ENCODE measurements at regions not wholly inside any gene's neighbourhood (a gene's known extent, or its start where the extent isn't known, plus 50 kb on each side); places are given as distances from the start of the nearest gene placed in this dataset.

- no peaks in the 10 kb centered on the region for H3K27me3 Mint-ChIP-seq (ENCODE audit: low read depth)
- H3K4me1 Mint-ChIP-seq (ENCODE audit: low read depth) = peaks cover 44% of the 10 kb centered on the region
- no peak for DNase-seq (ENCODE audit: low spot score)
- H3K9me3 Mint-ChIP-seq (ENCODE audit: low read depth) = peaks cover 2% of the 10 kb centered on the region
- H3K4me3 Mint-ChIP-seq (ENCODE audit: unreplicated experiment) = no peak overlapping the region
- H3K27ac Mint-ChIP-seq (ENCODE audit: unreplicated experiment) = peak overlapping the region; percentile 91
- H3K36me3 Mint-ChIP-seq (ENCODE audit: low read depth) = no peaks in the 10 kb centered on the region
- TF ChIP-seq CTCF (IDR thresholded peaks at IDR 0.05) = no peak
Observed at GRCh38 chr12:88309546-88309945, 167.4 kb downstream of the TMTC3 start.

GRCh38 chr12:88310069-88310468, 168.0 kb downstream of the TMTC3 start:
- Mint-ChIP-seq H3K4me3 (ENCODE audit: unreplicated experiment) (no peak overlapping the region), H3K27me3 (ENCODE audit: low read depth) (no peaks in the 10 kb centered on the region), H3K9me3 (ENCODE audit: low read depth) (peaks cover 7% of the 10 kb centered on the region), H3K27ac (ENCODE audit: unreplicated experiment) (peak overlapping the region; percentile 88), H3K36me3 (ENCODE audit: low read depth) (no peaks in the 10 kb centered on the region), H3K4me1 (ENCODE audit: low read depth) (peaks cover 43% of the 10 kb centered on the region)
- TF ChIP-seq CTCF (IDR thresholded peaks at IDR 0.05) = no peak
- DNase-seq (ENCODE audit: low spot score) = no peak

- H3K27ac Mint-ChIP-seq (ENCODE audit: unreplicated experiment) = peak overlapping the region; percentile 88
- no peaks in the 10 kb centered on the region for H3K36me3 Mint-ChIP-seq (ENCODE audit: low read depth)
- DNase-seq (ENCODE audit: low spot score) = no peak
- peaks cover 37% of the 10 kb centered on the region for H3K4me1 Mint-ChIP-seq (ENCODE audit: low read depth)
- no peak for TF ChIP-seq CTCF (IDR thresholded peaks at IDR 0.05)
- H3K27me3 Mint-ChIP-seq (ENCODE audit: low read depth) = no peaks in the 10 kb centered on the region
- H3K4me3 Mint-ChIP-seq (ENCODE audit: unreplicated experiment) = no peak overlapping the region
- H3K9me3 Mint-ChIP-seq (ENCODE audit: low read depth) = peaks cover 7% of the 10 kb centered on the region
Observed at GRCh38 chr12:88310666-88311065, 168.6 kb downstream of the TMTC3 start.

- Mint-ChIP-seq H3K36me3 (ENCODE audit: low read depth) (no peaks in the 10 kb centered on the region), H3K4me1 (ENCODE audit: low read depth) (peaks cover 23% of the 10 kb centered on the region), H3K9me3 (ENCODE audit: low read depth) (peaks cover 7% of the 10 kb centered on the region), H3K27ac (ENCODE audit: unreplicated experiment) (no peak overlapping the region), H3K27me3 (ENCODE audit: low read depth) (no peaks in the 10 kb centered on the region), H3K4me3 (ENCODE audit: unreplicated experiment) (no peak overlapping the region)
- DNase-seq (ENCODE audit: low spot score) = no peak
- TF ChIP-seq CTCF (IDR thresholded peaks at IDR 0.05) = no peak
Observed at GRCh38 chr12:88313554-88313953, 171.4 kb downstream of the TMTC3 start.

- Mint-ChIP-seq H3K4me1 (ENCODE audit: low read depth) (peaks cover 11% of the 10 kb centered on the region), H3K27ac (ENCODE audit: unreplicated experiment) (no peak overlapping the region), H3K9me3 (ENCODE audit: low read depth) (peaks cover 7% of the 10 kb centered on the region), H3K27me3 (ENCODE audit: low read depth) (no peaks in the 10 kb centered on the region), H3K36me3 (ENCODE audit: low read depth) (no peaks in the 10 kb centered on the region), H3K4me3 (ENCODE audit: unreplicated experiment) (no peak overlapping the region)
- no peak for TF ChIP-seq CTCF (IDR thresholded peaks at IDR 0.05)
- DNase-seq (ENCODE audit: low spot score) = no peak
Observed at GRCh38 chr12:88314706-88315105, 172.6 kb downstream of the TMTC3 start.
